HG02973 (cell line): ENCODE measurements at regions not wholly inside any gene's neighbourhood (a gene's known extent, or its start where the extent isn't known, plus 50 kb on each side); places are given as distances from the start of the nearest gene placed in this dataset.
"Not testable (repeated sequence)": the region's sequence is repeated elsewhere in the genome, so short reads cannot be mapped to it uniquely, and the experiment has no call there.

Source experiments
- ATAC-seq: cut with Tn5 transposase; IDR thresholded peaks from one replicate; pipeline ENCODE4 v1.9.1; 2021; ENCODE audit warnings: moderate library complexity; ENCODE audit not compliant: unreplicated experiment

GRCh38 chr1:146292940-146293936, 64.4 kb upstream of the NOTCH2NLA start:
- not testable (repeated sequence) for ATAC-seq

GRCh38 chr1:146292424-146292823, 63.6 kb upstream of the NOTCH2NLA start:
- not testable (repeated sequence) for ATAC-seq

- ATAC-seq, result not testable (repeated sequence)
These were observed 59.1 kb upstream of the NOTCH2NLA start for GRCh38 chr1:146287881-146288280.

- ATAC-seq, result not testable (repeated sequence)
These were observed 55.9 kb upstream of the NOTCH2NLA start for GRCh38 chr1:146284760-146285159.

- ATAC-seq, result not testable (repeated sequence)
These were observed 54.7 kb upstream of the NOTCH2NLA start for GRCh38 chr1:146283527-146283880.

DNA sequence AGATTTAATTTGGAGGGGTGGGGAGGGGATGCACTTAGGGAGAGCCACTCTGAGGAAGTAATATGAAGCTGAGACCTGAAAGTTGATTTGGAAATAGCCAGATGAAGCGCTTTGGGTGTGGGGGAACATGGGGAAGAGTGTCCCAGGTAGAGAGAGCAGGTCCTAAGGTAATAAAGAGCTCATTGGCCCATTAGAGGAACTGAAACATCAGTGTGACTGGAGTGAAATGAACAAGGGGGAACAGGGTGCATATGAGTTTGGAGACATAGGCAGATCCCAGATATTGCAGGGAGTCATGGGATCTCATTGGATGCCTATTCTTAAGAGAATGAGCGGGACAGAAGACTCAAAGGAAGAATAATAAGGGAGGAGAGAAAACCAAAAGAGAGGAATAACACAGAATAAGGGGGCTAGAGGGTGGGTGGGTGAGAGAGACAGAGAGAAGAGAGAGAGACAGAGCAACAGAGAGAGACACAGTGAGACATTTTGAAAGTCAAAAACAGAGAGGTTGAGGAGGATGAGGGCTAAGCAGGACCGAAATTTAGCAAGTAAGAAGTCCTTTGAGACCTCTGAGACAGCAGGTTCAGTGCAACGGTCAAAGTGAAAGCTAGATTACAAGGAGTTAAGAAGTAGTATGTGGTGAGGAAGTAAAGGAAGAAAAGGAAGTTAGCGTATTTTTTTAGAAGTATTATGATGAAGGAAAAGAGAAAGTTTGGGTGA, 54.1 kb upstream of the NOTCH2NLA start:
- peak; percentile 56 for ATAC-seq

DNA sequence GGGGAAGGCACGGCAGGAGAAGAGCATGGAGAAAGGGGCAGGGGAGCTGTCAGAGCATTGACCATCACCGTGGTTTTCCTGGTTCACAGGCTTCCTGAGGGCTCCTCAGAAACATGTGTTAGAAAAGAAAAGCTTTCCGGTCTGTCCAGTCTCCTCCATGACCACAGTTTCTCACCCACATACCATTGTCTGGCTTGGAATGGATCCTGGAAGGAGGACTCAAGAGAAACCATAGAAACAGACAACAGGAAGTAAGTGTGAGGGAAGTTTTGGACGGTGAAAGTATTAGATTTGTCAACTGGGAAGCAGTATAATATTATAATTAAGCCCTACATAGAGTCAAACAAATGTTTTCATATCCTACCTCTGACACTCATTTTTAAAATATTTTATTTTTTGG, 52.7 kb upstream of the NOTCH2NLA start:
- ATAC-seq, result not testable (repeated sequence)

DNA sequence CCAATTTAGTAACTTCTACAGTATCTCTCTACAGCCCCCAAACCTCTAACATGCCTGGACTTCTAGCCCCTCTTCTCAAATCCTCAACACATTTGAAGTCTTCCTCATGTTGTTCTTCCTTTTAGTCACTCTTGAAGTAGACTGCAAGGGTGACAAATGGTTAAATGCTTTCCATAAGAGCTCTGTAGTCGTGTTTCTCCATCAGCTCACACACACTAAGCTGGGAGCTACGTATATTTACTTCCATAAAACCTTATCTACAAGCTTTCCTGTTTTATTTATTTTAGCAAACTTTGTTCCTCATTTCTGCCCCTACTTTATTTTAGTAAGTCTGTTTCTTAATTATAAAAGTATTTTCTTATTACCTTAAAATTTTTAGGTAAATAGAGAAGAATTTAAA, 49.9 kb upstream of the NOTCH2NLA start:
- not testable (repeated sequence) for ATAC-seq
